ENCODE measurements at regions not wholly inside any gene's neighbourhood (a gene's known extent, or its start where the extent isn't known, plus 50 kb on each side); places are given as distances from the start of the nearest gene placed in this dataset.

- TF ChIP-seq CTCF (IDR thresholded peaks at IDR 0.05), result no peak
- TF ChIP-seq POLR2AphosphoS5 (IDR thresholded peaks at IDR 0.05), result no peak
- no peak for TF ChIP-seq POLR2A (IDR thresholded peaks at IDR 0.05)
Measured at GRCh38 chr3:31481697-31482096, 51.0 kb upstream of the STT3B start.
